Endodermal cell (in vitro differentiated cells): ENCODE measurements at regions not wholly inside any gene's neighbourhood (a gene's known extent, or its start where the extent isn't known, plus 50 kb on each side); places are given as distances from the start of the nearest gene placed in this dataset.

Source experiments
- DNase-seq: peaks from one replicate; pipeline ENCODE4 v3.0.0-alpha.2; 2017
- H3K27ac ChIP-seq: 2 replicates; pipeline ENCODE4 v1.5.1; 2013; ENCODE audit warnings: mild to moderate bottlenecking, low read depth, low read length, moderate library complexity
- H3K27me3 ChIP-seq: 2 replicates; pipeline ENCODE4 v1.6.1; 2013; ENCODE audit warnings: mild to moderate bottlenecking, low read length, moderate library complexity; ENCODE audit not compliant: insufficient read depth, control insufficient read depth, poor library complexity, severe bottlenecking
- H3K36me3 ChIP-seq: 2 replicates; pipeline ENCODE4 v1.7.0; 2013; ENCODE audit warnings: mild to moderate bottlenecking, low read length, moderate library complexity; ENCODE audit not compliant: control insufficient read depth, insufficient read depth
- H3K4me1 ChIP-seq: one replicate; pipeline ENCODE4 v1.7.0; 2013; ENCODE audit warnings: low read length; ENCODE audit not compliant: control insufficient read depth, insufficient read depth
- H3K4me3 ChIP-seq: 2 replicates; pipeline ENCODE4 v1.5.1; 2013; ENCODE audit warnings: mild to moderate bottlenecking, low read length, moderate library complexity
- H3K9ac ChIP-seq: 2 replicates; pipeline ENCODE4 v1.6.1; 2013; ENCODE audit warnings: mild to moderate bottlenecking, low read length, moderate library complexity; ENCODE audit not compliant: poor library complexity, severe bottlenecking; ENCODE audit errors: extremely low read depth
- H3K9me3 ChIP-seq: 2 replicates; pipeline ENCODE4 v1.6.1; 2013; ENCODE audit warnings: mild to moderate bottlenecking, low read length, moderate library complexity; ENCODE audit not compliant: control insufficient read depth
- H3K27ac Mint-ChIP-seq: 2 replicates; pipeline ENCODE4 v1.8.0; 2020; ENCODE audit warnings: mixed read lengths
- H3K27me3 Mint-ChIP-seq: 2 replicates; pipeline ENCODE4 v1.8.0; 2021; ENCODE audit warnings: mild to moderate bottlenecking, mixed read lengths; ENCODE audit not compliant: insufficient read depth
- H3K36me3 Mint-ChIP-seq: 2 replicates; pipeline ENCODE4 v1.8.0; 2020; ENCODE audit warnings: low read depth, mixed read lengths
- H3K4me1 Mint-ChIP-seq: 2 replicates; pipeline ENCODE4 v1.8.0; 2020; ENCODE audit warnings: mixed read lengths
- H3K4me3 Mint-ChIP-seq: 2 replicates; pipeline ENCODE4 v1.8.0; 2020; ENCODE audit warnings: mild to moderate bottlenecking, moderate library complexity, mixed read lengths
- H3K9me3 Mint-ChIP-seq: 2 replicates; pipeline ENCODE4 v1.8.0; 2020; ENCODE audit warnings: mild to moderate bottlenecking, mixed read lengths
- WGBS, 2 experiments: methylation state at CpG; one replicate each; pipeline versions ENCODE4 v1.1.5 to v1.1.7; 2013; ENCODE audit warnings: missing lambda C conversion rate in 2 of 2, mixed read lengths in 1 of 2; ENCODE audit not compliant: insufficient coverage in 1 of 2, insufficient read length in 1 of 2; 5-methylcytosine and 5-hydroxymethylcytosine counted together
- TF ChIP-seq, protein P1 (sequence below): fragments of 200-600 bp; sonication (generic); conservative IDR thresholded peaks from 2 replicates; pipeline ENCODE4 v1.5.0; 2021; ENCODE audit warnings: antibody characterized with exemption, mild to moderate bottlenecking

DNA sequence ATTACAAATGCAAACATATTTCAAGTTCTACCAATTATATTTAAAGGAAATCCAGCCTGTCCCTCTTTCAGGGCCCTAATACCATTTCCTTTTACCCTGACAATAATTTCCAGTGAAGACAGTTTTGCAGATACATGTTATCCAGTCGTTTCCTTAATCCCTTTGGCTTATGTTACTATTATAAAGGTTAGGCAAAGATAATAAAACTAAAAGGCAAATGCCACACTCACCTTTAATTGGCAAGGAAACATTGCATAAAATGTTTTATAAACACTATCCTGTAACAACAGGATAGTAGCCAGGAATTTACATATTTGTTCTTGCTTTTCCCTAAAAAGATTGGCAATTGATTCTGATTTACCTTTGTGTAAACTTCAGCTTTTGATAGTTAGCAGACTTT is 168.7 kb downstream of the AEBP2 start:
- Mint-ChIP-seq H3K4me1 (no peaks in the 10 kb centered on the region), H3K36me3 (peaks cover 3% of the 10 kb centered on the region), H3K27me3 (no peaks in the 10 kb centered on the region), H3K9me3 (peaks cover 16% of the 10 kb centered on the region), H3K27ac (no peak overlapping the region), H3K4me3 (no peak overlapping the region)
- DNase-seq: no peak
- H3K4me3 ChIP-seq: no peak overlapping the region
- no peaks in the 10 kb centered on the region for H3K4me1 ChIP-seq
- H3K36me3 ChIP-seq: no peaks in the 10 kb centered on the region
- no peak overlapping the region for H3K27ac ChIP-seq
- H3K27me3 ChIP-seq: no peaks in the 10 kb centered on the region
- H3K9ac ChIP-seq: no peak overlapping the region
- WGBS, 2 experiments: no CpG with 5 or more reads among the region's 1 CpG
- H3K9me3 ChIP-seq: peaks cover 6% of the 10 kb centered on the region
- TF ChIP-seq, protein P1, sequence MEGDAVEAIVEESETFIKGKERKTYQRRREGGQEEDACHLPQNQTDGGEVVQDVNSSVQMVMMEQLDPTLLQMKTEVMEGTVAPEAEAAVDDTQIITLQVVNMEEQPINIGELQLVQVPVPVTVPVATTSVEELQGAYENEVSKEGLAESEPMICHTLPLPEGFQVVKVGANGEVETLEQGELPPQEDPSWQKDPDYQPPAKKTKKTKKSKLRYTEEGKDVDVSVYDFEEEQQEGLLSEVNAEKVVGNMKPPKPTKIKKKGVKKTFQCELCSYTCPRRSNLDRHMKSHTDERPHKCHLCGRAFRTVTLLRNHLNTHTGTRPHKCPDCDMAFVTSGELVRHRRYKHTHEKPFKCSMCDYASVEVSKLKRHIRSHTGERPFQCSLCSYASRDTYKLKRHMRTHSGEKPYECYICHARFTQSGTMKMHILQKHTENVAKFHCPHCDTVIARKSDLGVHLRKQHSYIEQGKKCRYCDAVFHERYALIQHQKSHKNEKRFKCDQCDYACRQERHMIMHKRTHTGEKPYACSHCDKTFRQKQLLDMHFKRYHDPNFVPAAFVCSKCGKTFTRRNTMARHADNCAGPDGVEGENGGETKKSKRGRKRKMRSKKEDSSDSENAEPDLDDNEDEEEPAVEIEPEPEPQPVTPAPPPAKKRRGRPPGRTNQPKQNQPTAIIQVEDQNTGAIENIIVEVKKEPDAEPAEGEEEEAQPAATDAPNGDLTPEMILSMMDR: no peak

DNA sequence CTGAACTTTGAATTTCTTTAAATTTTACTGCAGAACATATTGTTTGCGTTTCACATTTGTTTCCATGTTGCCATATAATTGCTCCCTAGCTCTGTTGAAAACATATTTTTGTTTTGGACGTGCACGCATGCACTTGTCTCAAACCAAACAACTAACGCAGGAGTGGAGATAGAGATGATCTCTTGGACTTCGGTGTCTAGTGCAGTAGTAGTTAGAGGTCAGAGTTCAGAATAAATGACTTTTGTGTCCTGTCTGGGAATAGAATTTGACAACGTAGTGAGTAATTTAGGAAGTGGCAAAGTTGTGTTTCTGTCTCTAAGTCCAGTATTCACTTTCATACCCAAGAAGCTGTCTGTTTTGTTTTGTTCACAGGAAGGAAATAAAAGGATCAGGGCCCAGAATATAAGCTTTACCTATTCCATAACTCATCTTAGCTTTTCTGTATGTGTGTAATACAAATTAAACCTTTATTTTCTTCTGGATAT is 173.8 kb downstream of the AEBP2 start:
- Mint-ChIP-seq H3K4me1 (peaks cover 8% of the 10 kb centered on the region), H3K4me3 (no peak overlapping the region), H3K27me3 (no peaks in the 10 kb centered on the region), H3K9me3 (peaks cover 16% of the 10 kb centered on the region), H3K27ac (no peak overlapping the region), H3K36me3 (peaks cover 3% of the 10 kb centered on the region)
- no peak overlapping the region for H3K9ac ChIP-seq
- no peaks in the 10 kb centered on the region for H3K27me3 ChIP-seq
- peaks cover 6% of the 10 kb centered on the region for H3K9me3 ChIP-seq
- H3K4me1 ChIP-seq: no peaks in the 10 kb centered on the region
- TF ChIP-seq, protein P1: no peak
- H3K4me3 ChIP-seq: no peak overlapping the region
- no peak for DNase-seq
- no peak overlapping the region for H3K27ac ChIP-seq
- WGBS, 2 experiments: 96 to 100% methylated on average over 4 to 6 of the region's 6 CpGs
- H3K36me3 ChIP-seq: no peaks in the 10 kb centered on the region

DNA sequence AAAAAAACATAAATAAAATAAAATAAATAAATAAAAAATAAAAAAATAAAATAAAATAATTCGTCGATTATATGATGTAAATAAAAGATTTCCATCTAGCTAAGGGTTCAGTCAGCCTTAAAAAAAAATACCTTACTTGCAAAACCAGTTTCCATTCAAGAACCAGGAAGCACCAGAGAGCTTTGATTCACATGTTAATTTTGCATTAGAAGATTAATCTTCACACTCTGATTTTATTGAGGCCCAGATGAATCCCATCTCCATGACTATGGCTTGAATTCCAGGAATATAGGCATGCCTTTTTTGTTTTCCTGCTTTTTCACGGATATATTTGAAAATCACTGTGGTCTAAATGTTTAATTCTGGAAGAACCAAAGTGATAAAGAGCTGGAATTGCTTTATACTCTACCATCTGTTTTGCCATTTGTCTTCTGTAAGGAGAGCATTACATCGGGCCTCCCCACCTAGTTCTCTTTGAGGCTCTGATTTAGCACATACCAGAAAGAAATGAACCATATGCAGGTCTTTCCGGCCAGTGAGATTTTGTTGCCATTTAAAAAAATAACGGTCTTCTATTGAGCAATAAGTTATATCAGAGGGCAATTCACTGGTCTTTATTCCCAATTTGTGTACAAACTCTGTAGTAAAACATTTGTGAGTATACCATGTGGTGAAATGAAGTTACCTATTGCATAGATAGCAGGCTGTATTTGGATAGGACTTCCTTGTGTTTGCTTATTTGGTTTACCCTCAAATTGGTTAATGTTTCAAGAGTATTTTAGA is 175.5 kb downstream of the AEBP2 start:
- Histone ChIP-seq H3K4me3 (no peak overlapping the region), H3K9ac (no peak overlapping the region), H3K36me3 (no peaks in the 10 kb centered on the region), H3K27ac (no peak overlapping the region), H3K4me1 (no peaks in the 10 kb centered on the region), H3K9me3 (peaks cover 6% of the 10 kb centered on the region), H3K27me3 (no peaks in the 10 kb centered on the region)
- no peak overlapping the region for H3K4me3 Mint-ChIP-seq
- no peak for DNase-seq
- 82 to 90% methylated on average over 2 to 4 of the region's 6 CpGs for WGBS, 2 experiments
- H3K9me3 Mint-ChIP-seq: peaks cover 16% of the 10 kb centered on the region
- no peak overlapping the region for H3K27ac Mint-ChIP-seq
- TF ChIP-seq, protein P1: no peak
- peaks cover 3% of the 10 kb centered on the region for H3K36me3 Mint-ChIP-seq
- no peaks in the 10 kb centered on the region for H3K27me3 Mint-ChIP-seq
- peaks cover 8% of the 10 kb centered on the region for H3K4me1 Mint-ChIP-seq
